B cell (primary cell): ENCODE measurements at regions not wholly inside any gene's neighbourhood (a gene's known extent, or its start where the extent isn't known, plus 50 kb on each side); places are given as distances from the start of the nearest gene placed in this dataset.

ENCODE experiments used
- ATAC-seq: fragments of 200-7000 bp; cut with Tn5 transposase; one replicate; pipeline ENCODE4 v1.10.0; 2021; ENCODE audit warnings: low read depth, mild to moderate bottlenecking, moderate number of reproducible peaks, moderate library complexity
- CTCF ChIA-PET: fragments of 350-600 bp; sonication (Branson Sonifier 250); formaldehyde crosslinking; loops from one replicate; lab custom pipeline; 2021; ENCODE audit warnings: antibody characterized with exemption, inconsistent platforms; lab: Charles Lee
- POLR2A ChIA-PET: fragments of 350-600 bp; sonication (Branson Sonifier 250); formaldehyde crosslinking; loops from one replicate; lab custom pipeline; 2021; ENCODE audit warnings: antibody characterized with exemption; lab: Charles Lee
- DNase-seq: peaks from one replicate; pipeline ENCODE4 v3.0.0; 2013
- H2AFZ ChIP-seq: 2 replicates; pipeline ENCODE4 v1.6.1; 2012; ENCODE audit warnings: mild to moderate bottlenecking, low read depth, low read length; ENCODE audit not compliant: insufficient read depth, poor library complexity, severe bottlenecking
- H3K27ac ChIP-seq, 2 donors: 1 replicate in 1 of 2; 2 replicates in 1 of 2; pipeline ENCODE4 v1.5.1; 2012 to 2013; ENCODE audit warnings: low read length in 2 of 2, mild to moderate bottlenecking in 2 of 2, moderate library complexity in 1 of 2
- H3K27me3 ChIP-seq, 4 experiments: fragments of 200-600 bp in 1 of 4; sonication (generic) in 1 of 4; replicated peaks in 1 of 4; 1 replicate in 2 of 4; 2 replicates in 2 of 4; pipeline versions ENCODE4 v1.6.1 to v1.7.0; 2013 to 2016; ENCODE audit warnings: low read length in 3 of 4, mild to moderate bottlenecking in 2 of 4, mixed read lengths in 1 of 4, moderate library complexity in 1 of 4; ENCODE audit not compliant: insufficient read depth in 4 of 4, control insufficient read depth in 3 of 4; ENCODE audit errors: control extremely low read depth in 1 of 4
- H3K36me3 ChIP-seq, 2 experiments: replicated peaks in 1 of 2; 1 replicate in 1 of 2; 2 replicates in 1 of 2; pipeline versions ENCODE4 v1.6.1 to v1.7.1; 2013; ENCODE audit warnings: low read length in 1 of 2; ENCODE audit not compliant: insufficient read depth in 2 of 2, control insufficient read depth in 1 of 2; ENCODE audit errors: control extremely low read depth in 1 of 2, extremely low read depth in 1 of 2
- H3K4me1 ChIP-seq, 2 donors: fragments of 200-600 bp in 1 of 2; sonication (generic) in 1 of 2; 1 replicate in 1 of 2; 2 replicates in 1 of 2; pipeline versions ENCODE4 v1.5.1 to v1.6.1; 2013 to 2017; ENCODE audit warnings: low read length in 2 of 2; ENCODE audit not compliant: control insufficient read depth in 2 of 2, insufficient read depth in 2 of 2
- H3K4me2 ChIP-seq: replicated peaks from 2 replicates; pipeline ENCODE3; 2012; ENCODE audit warnings: mild to moderate bottlenecking, low read depth, low read length; ENCODE audit not compliant: poor library complexity, severe bottlenecking
- H3K4me3 ChIP-seq, 5 experiments: fragments of 200-600 bp in 1 of 5; sonication (generic) in 1 of 5; 1 replicate in 3 of 5; 2 replicates in 2 of 5; pipeline versions ENCODE4 v1.5.1 to v1.7.0; 2011 to 2016; ENCODE audit warnings: low read length in 4 of 5, mild to moderate bottlenecking in 4 of 5, low read depth in 2 of 5, control low read depth in 1 of 5, moderate library complexity in 1 of 5; ENCODE audit not compliant: insufficient read depth in 1 of 5; ENCODE audit errors: control extremely low read depth in 1 of 5, extremely low read depth in 1 of 5
- H3K79me2 ChIP-seq: fragments of 200-600 bp; sonication (generic); one replicate; pipeline ENCODE4 v1.6.0; 2016; ENCODE audit warnings: low read length; ENCODE audit not compliant: control insufficient read depth, insufficient read depth
- H3K9ac ChIP-seq: fragments of 200-600 bp; sonication (generic); 2 replicates; pipeline ENCODE4 v1.6.1; 2017; ENCODE audit warnings: mild to moderate bottlenecking, low read length, moderate library complexity
- H3K9me3 ChIP-seq, 3 donors: one replicate each; pipeline versions ENCODE4 v1.6.1 to v1.7.1; 2013; ENCODE audit warnings: low read length in 2 of 3; ENCODE audit not compliant: control insufficient read depth in 2 of 3, insufficient read depth in 1 of 3; ENCODE audit errors: control extremely low read depth in 1 of 3
- H4K20me1 ChIP-seq: 2 replicates; pipeline ENCODE4 v1.6.0; 2012; ENCODE audit warnings: mild to moderate bottlenecking, low read length; ENCODE audit not compliant: insufficient read depth, control insufficient read depth, poor library complexity, severe bottlenecking
- H3K27ac Mint-ChIP-seq: one replicate; pipeline ENCODE4 v1.8.0; 2021; ENCODE audit warnings: mixed read lengths
- H3K27me3 Mint-ChIP-seq: one replicate; pipeline ENCODE4 v1.8.0; 2021; ENCODE audit warnings: mixed read lengths
- H3K4me1 Mint-ChIP-seq: one replicate; pipeline ENCODE4 v1.8.0; 2021; ENCODE audit warnings: mixed read lengths
- H3K4me3 Mint-ChIP-seq: one replicate; pipeline ENCODE4 v1.8.0; 2021; ENCODE audit warnings: mixed read lengths
- H3K9me3 Mint-ChIP-seq: one replicate; pipeline ENCODE4 v1.8.0; 2022; ENCODE audit warnings: mixed read lengths; ENCODE audit not compliant: insufficient read depth
- CTCF ChIP-seq: fragments of 200-600 bp; IDR thresholded peaks from one replicate; pipeline ENCODE4 v1.8.0; 2022; ENCODE audit warnings: antibody characterized with exemption, mild to moderate bottlenecking
- EZH2 ChIP-seq: IDR thresholded peaks from 2 replicates; pipeline ENCODE4 v1.6.1; 2012; ENCODE audit warnings: borderline replicate concordance, low read depth, mild to moderate bottlenecking, moderate library complexity, low read length; ENCODE audit not compliant: insufficient read depth, poor library complexity, severe bottlenecking
- WGBS: methylation state at CpG from one replicate; pipeline ENCODE4 v1.1.5; 2013; ENCODE audit warnings: missing lambda C conversion rate; ENCODE audit not compliant: insufficient coverage; 5-methylcytosine and 5-hydroxymethylcytosine counted together
- intact Hi-C: fragments of 100-400 bp; cut with micrococcal nuclease; formaldehyde crosslinking; loops from one replicate; pipeline ENCODE4 v1.10.0; 2022

GRCh38 chr3:118511402-118511801, 523.2 kb downstream of the IGSF11 start:
- Mint-ChIP-seq H3K27me3 (no peaks in the 10 kb centered on the region), H3K27ac (no peak overlapping the region), H3K4me3 (no peak overlapping the region), H3K9me3 (peaks cover 2% of the 10 kb centered on the region), H3K4me1 (no peaks in the 10 kb centered on the region)
- H3K79me2 ChIP-seq, result no peaks in the 10 kb centered on the region
- no peaks in the 10 kb centered on the region for H3K27me3 ChIP-seq
- H3K9ac ChIP-seq, result no peak overlapping the region
- no peak overlapping the region for H2AFZ ChIP-seq
- TF ChIP-seq CTCF (no peak), EZH2 (no peak)
- ATAC-seq, result no peak
- intact Hi-C loops, result no loop called here
- ChIA-PET POLR2A (no interaction called here), CTCF (no interaction called here)
- H3K4me3 ChIP-seq, result no peak overlapping the region
- DNase-seq, result no peak
- no peaks in the 10 kb centered on the region for H3K36me3 ChIP-seq
- no peak overlapping the region for H3K27ac ChIP-seq
- H3K4me2 ChIP-seq, result no peak overlapping the region
- H3K4me1 ChIP-seq, result no peaks in the 10 kb centered on the region
- H4K20me1 ChIP-seq, result no peaks in the 10 kb centered on the region
- H3K9me3 ChIP-seq, result peaks cover 0 to 3% (median 0%) of the 10 kb centered on the region in 3 donors

GRCh38 chr3:118512301-118512700, 522.3 kb downstream of the IGSF11 start:
- Histone ChIP-seq H4K20me1 (no peaks in the 10 kb centered on the region), H3K27ac (no peak overlapping the region), H3K9me3 (peaks cover 0 to 8% (median 0%) of the 10 kb centered on the region in 3 donors), H3K4me1 (no peaks in the 10 kb centered on the region), H3K79me2 (no peaks in the 10 kb centered on the region), H2AFZ (no peak overlapping the region), H3K36me3 (no peaks in the 10 kb centered on the region), H3K9ac (no peak overlapping the region), H3K4me2 (no peak overlapping the region), H3K27me3 (no peaks in the 10 kb centered on the region), H3K4me3 (no peak overlapping the region)
- H3K27me3 Mint-ChIP-seq, result no peaks in the 10 kb centered on the region
- ATAC-seq (no peak), DNase-seq (no peak)
- POLR2A ChIA-PET, result no interaction called here
- H3K4me1 Mint-ChIP-seq, result no peaks in the 10 kb centered on the region
- no peak overlapping the region for H3K27ac Mint-ChIP-seq
- intact Hi-C loops, result no loop called here
- H3K9me3 Mint-ChIP-seq, result peaks cover 2% of the 10 kb centered on the region
- no peak overlapping the region for H3K4me3 Mint-ChIP-seq
- TF ChIP-seq CTCF (no peak), EZH2 (no peak)
- no CpG with 5 or more reads among the region's 2 CpGs for WGBS
- CTCF ChIA-PET, result no interaction called here
